ENCODE measurements at regions not wholly inside any gene's neighbourhood (a gene's known extent, or its start where the extent isn't known, plus 50 kb on each side); places are given as distances from the start of the nearest gene placed in this dataset.
"Not testable (repeated sequence)": the region's sequence is repeated elsewhere in the genome, so short reads cannot be mapped to it uniquely, and the experiment has no call there.

DNA sequence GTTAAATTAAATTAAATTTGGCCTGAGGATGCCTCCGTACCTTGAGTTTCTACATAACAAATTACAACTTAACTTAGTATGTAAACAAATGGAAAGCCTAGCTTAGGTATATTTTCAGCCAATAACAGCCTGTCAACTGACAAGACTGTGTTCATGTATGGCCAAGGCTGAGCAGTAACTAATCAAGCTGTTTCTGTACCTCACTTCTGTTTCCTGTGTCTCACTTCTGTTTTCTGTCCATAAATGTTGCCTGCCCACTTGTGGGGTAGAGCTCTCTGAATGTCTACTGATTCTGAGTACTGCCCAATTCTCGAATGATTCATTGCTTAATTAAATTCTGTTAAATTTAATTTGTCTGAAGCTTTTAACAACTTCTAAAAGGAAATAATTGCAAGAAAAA is 445.2 kb downstream of the PCDH11X start:
- no peaks in the 10 kb centered on the region for H3K9me3 ChIP-seq (ENCODE audit: control insufficient read depth, insufficient read depth, low read length)
- H3K9ac ChIP-seq (ENCODE audit: low read depth, low read length) = no peak overlapping the region
- no peak overlapping the region for H3K27ac ChIP-seq (ENCODE audit: low read depth, low read length)
- H3K27me3 ChIP-seq (ENCODE audit: control insufficient read depth, insufficient read depth, low read length) = no peaks in the 10 kb centered on the region
- no peaks in the 10 kb centered on the region for H3K36me3 ChIP-seq (ENCODE audit: control insufficient read depth, insufficient read depth, low read length)
- peaks cover 11% of the 10 kb centered on the region; the same call in 1 of the 2 replicates for H3K4me1 ChIP-seq (ENCODE audit: control insufficient read depth, insufficient read depth, low read length)
- H3K4me3 ChIP-seq (ENCODE audit: low read depth, low read length) = no peak overlapping the region

DNA sequence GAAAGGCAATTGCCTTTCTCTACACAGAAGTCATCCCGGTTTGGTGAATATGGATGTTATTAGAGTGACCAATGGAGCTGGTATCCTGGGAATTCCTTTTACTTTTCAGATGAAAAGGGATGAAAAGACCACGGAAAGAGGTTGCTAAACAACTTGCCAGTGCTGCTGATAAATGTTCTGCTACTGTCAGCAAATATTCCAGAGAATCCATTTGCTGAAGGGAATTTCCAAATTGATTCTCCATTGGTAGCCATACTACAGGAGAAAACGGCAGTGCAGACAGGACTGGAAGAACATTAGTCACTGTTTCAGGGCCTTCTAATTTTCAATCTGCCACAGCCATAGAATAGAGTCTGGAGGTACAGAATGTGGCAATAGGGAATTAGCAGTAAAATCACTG is 451.5 kb downstream of the PCDH11X start:
- H3K27me3 ChIP-seq (ENCODE audit: control insufficient read depth, insufficient read depth, low read length) = no peaks in the 10 kb centered on the region

DNA sequence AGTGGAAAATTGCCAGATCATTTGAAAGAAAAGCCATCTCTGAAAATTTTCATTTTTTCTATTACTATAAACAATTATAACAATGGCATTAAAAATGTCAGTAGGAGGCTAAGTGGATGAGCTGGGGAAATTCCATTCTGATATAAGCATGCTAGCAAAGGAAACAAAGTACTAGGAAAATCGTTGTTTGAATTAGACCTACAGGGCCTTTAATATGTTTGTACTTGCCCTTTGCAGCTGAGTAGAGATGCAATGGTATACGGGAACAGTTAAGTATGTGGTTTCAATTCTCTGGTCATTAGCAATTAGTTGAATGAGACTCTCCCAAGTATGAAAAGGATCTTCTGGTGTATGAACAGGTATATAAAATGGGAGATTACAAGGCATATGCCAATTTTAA is 452.2 kb downstream of the PCDH11X start:
- Histone ChIP-seq H3K4me3 (ENCODE audit: low read depth, low read length) (no peak overlapping the region), H3K27me3 (ENCODE audit: control insufficient read depth, insufficient read depth, low read length) (no peaks in the 10 kb centered on the region), H3K36me3 (ENCODE audit: control insufficient read depth, insufficient read depth, low read length) (no peaks in the 10 kb centered on the region), H3K27ac (ENCODE audit: low read depth, low read length) (no peak overlapping the region), H3K9me3 (ENCODE audit: control insufficient read depth, insufficient read depth, low read length) (no peaks in the 10 kb centered on the region), H3K9ac (ENCODE audit: low read depth, low read length) (no peak overlapping the region), H3K4me1 (ENCODE audit: control insufficient read depth, insufficient read depth, low read length) (peaks cover 22% of the 10 kb centered on the region)

More for the DNA sequence above, 451.5 kb downstream of the PCDH11X start:
- Histone ChIP-seq H3K4me3 (ENCODE audit: low read depth, low read length) (no peak overlapping the region), H3K4me1 (ENCODE audit: control insufficient read depth, insufficient read depth, low read length) (peaks cover 27% of the 10 kb centered on the region), H3K9me3 (ENCODE audit: control insufficient read depth, insufficient read depth, low read length) (no peaks in the 10 kb centered on the region), H3K9ac (ENCODE audit: low read depth, low read length) (no peak overlapping the region), H3K27ac (ENCODE audit: low read depth, low read length) (peak overlapping the region; percentile 33), H3K36me3 (ENCODE audit: control insufficient read depth, insufficient read depth, low read length) (no peaks in the 10 kb centered on the region)

DNA sequence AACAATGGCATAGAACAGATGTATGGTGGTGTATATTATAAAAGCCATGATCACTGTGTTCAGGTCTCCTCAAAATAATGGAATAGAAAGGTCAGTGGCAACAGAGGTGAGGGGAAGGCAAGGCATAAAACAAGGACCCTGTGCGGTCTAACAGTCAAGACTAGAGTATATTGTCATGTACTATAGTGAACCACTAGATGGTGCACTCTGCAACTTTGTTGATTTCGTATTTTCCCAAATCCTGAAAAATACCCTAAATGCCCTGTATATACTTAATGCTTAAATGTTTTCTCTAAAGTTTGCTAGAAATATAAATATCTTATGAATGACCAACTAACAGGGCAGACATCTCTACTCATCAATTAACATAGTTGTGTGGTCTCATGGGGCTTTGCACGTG is 453.0 kb downstream of the PCDH11X start:
- no peak overlapping the region for H3K4me3 ChIP-seq (ENCODE audit: low read depth, low read length)
- H3K4me1 ChIP-seq (ENCODE audit: control insufficient read depth, insufficient read depth, low read length) = peaks cover 16% of the 10 kb centered on the region
- H3K9me3 ChIP-seq (ENCODE audit: control insufficient read depth, insufficient read depth, low read length) = no peaks in the 10 kb centered on the region; the same call in 1 of the 2 replicates
- no peaks in the 10 kb centered on the region for H3K27me3 ChIP-seq (ENCODE audit: control insufficient read depth, insufficient read depth, low read length)
- H3K27ac ChIP-seq (ENCODE audit: low read depth, low read length) = no peak overlapping the region
- no peaks in the 10 kb centered on the region for H3K36me3 ChIP-seq (ENCODE audit: control insufficient read depth, insufficient read depth, low read length)
- H3K9ac ChIP-seq (ENCODE audit: low read depth, low read length) = no peak overlapping the region

DNA sequence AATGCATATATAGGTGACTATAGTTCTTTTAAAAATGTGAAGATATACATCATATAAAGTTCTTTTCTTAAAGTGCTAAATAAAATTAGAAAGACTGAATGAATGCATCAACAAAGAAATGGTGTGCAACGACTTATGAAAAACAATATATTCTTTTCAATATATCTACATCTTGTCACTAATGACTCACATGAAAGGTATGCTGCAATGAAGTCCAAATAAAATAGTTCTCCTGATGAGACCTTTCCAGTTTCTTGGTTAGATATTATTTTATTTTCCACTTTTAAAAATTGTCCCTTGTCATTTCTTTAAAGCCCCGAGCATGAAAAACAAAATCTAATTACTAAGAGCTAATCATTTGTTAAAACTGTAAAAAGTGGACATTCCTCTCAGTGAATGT is 462.1 kb downstream of the PCDH11X start:
- no peak overlapping the region for H3K4me3 ChIP-seq (ENCODE audit: low read depth, low read length)
- H3K9ac ChIP-seq (ENCODE audit: low read depth, low read length) = no peak overlapping the region
- H3K27ac ChIP-seq (ENCODE audit: low read depth, low read length) = no peak overlapping the region
- H3K36me3 ChIP-seq (ENCODE audit: control insufficient read depth, insufficient read depth, low read length) = no peaks in the 10 kb centered on the region
- H3K4me1 ChIP-seq (ENCODE audit: control insufficient read depth, insufficient read depth, low read length) = no peaks in the 10 kb centered on the region
- H3K27me3 ChIP-seq (ENCODE audit: control insufficient read depth, insufficient read depth, low read length) = no peaks in the 10 kb centered on the region
- no peaks in the 10 kb centered on the region; the same call in 1 of the 2 replicates for H3K9me3 ChIP-seq (ENCODE audit: control insufficient read depth, insufficient read depth, low read length)

DNA sequence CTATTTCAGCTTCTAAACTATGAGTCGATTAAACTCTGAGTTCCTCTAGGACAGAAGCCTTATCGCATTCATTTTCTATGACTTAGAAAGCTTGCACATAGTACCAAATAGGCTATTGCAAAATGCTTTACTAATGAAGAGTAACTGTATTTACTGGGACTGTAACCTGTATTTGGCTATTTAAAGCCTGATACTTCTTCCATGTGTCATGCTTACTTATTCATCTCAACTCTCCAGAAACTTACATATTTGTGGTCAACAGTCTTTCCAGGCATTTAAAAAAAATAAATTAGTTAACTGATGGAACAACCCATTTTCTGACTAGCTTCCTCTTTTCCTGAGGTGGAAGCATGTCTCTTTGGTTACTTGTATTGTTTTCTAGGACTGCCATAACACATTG is 467.9 kb downstream of the PCDH11X start:
- H3K36me3 ChIP-seq (ENCODE audit: control insufficient read depth, insufficient read depth, low read length) = no peaks in the 10 kb centered on the region
- no peaks in the 10 kb centered on the region for H3K9me3 ChIP-seq (ENCODE audit: control insufficient read depth, insufficient read depth, low read length)
- no peak overlapping the region for H3K27ac ChIP-seq (ENCODE audit: low read depth, low read length)
- H3K4me1 ChIP-seq (ENCODE audit: control insufficient read depth, insufficient read depth, low read length) = no peaks in the 10 kb centered on the region
- no peak overlapping the region for H3K9ac ChIP-seq (ENCODE audit: low read depth, low read length)
- H3K27me3 ChIP-seq (ENCODE audit: control insufficient read depth, insufficient read depth, low read length) = no peaks in the 10 kb centered on the region
- H3K4me3 ChIP-seq (ENCODE audit: low read depth, low read length) = no peak overlapping the region

DNA sequence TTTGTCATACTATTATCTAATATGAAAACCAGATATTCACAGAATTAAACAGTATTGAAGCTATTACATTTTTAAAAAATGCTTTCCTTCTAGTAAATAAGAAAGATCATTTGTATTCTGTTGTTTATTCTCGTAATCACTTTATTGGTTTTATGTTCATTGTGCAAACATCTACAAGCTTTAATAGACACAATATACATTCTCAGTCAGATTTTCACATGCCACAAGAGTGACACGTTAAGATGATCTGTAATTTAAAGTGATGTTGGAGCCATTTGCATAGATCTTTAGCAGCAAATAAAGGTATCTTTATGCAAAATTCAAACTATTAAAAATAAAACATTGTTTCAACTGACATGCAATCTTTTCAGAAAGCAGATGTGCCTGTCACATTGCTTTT is 469.9 kb downstream of the PCDH11X start:
- peaks cover 2% of the 10 kb centered on the region; the same call in 1 of the 2 replicates for H3K9me3 ChIP-seq (ENCODE audit: control insufficient read depth, insufficient read depth, low read length)
- H3K9ac ChIP-seq (ENCODE audit: low read depth, low read length) = no peak overlapping the region

DNA sequence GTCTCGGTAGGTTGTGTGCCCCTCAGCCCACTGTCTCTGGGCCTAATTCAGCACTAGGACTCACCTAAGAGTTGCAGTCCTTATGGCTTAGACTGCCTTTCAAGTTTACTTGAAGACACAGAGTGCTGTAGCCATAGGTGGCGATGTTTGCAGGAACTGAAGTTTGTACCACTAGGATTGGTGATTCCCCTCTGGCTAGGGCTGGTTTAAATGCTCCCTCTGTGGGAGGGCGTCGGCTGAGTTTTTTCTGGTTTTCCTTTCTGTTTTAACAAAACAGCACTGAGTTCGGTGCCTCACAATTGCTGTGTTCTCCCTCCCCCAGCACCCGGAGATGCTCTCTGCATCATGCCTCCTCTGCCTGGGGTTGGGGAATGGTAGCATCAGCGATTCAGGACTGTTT is 480.9 kb downstream of the PCDH11X start:
- Histone ChIP-seq H3K27me3 (ENCODE audit: control insufficient read depth, insufficient read depth, low read length) (no peaks in the 10 kb centered on the region), H3K9me3 (ENCODE audit: control insufficient read depth, insufficient read depth, low read length) (peaks cover 39% of the 10 kb centered on the region), H3K27ac (ENCODE audit: low read depth, low read length) (no peak overlapping the region), H3K4me1 (ENCODE audit: control insufficient read depth, insufficient read depth, low read length) (peaks cover 5% of the 10 kb centered on the region; the same call in 1 of the 2 replicates), H3K36me3 (ENCODE audit: control insufficient read depth, insufficient read depth, low read length) (peaks cover 4% of the 10 kb centered on the region; the same call in 1 of the 2 replicates), H3K9ac (ENCODE audit: low read depth, low read length) (no peak overlapping the region), H3K4me3 (ENCODE audit: low read depth, low read length) (no peak overlapping the region)

More for the DNA sequence above, 469.9 kb downstream of the PCDH11X start:
- Histone ChIP-seq H3K27me3 (ENCODE audit: control insufficient read depth, insufficient read depth, low read length) (no peaks in the 10 kb centered on the region), H3K4me1 (ENCODE audit: control insufficient read depth, insufficient read depth, low read length) (no peaks in the 10 kb centered on the region), H3K27ac (ENCODE audit: low read depth, low read length) (no peak overlapping the region), H3K4me3 (ENCODE audit: low read depth, low read length) (no peak overlapping the region), H3K36me3 (ENCODE audit: control insufficient read depth, insufficient read depth, low read length) (no peaks in the 10 kb centered on the region)

DNA sequence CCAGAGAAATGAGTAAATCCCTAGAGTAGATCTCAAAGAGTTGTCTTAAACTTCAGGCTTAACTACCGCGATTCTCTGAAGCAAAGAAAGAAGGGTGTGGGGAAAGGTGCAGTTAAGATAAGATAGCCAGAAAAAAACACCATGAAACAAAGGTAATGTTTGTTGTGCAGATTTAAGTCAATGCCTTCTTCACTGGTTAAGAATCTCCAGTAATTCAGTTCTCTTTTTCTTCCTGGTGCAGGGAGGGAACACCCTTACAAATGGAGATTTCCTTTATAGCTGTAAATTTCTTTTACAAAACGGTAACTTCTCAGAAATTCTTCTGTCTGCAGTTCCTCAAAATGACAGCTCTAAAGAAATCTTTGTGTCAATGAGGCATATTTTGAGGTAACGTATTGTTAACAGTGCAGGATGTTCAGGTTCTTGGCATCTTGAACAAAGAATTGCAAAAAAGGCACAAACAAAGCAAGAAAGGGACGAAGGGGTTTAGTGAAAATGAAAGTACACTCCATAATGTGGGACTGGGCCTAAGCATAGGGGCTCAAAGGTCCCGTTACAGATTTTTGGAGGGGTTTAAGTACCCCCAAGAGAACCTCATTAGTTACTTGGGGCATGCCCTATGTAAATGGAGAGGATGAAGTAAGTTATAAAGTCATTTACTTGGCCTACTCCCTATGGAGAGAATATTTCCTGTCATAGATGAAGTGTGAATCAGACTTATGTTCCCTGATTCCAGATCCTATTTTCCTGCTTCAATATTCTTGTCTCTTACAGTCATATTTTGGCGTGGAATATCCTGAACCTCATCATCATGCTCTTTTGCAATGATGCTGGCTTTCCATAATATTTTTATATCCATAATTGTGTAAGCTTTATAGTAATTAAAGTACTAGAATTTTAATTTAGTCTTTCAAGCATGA is 492.0 kb downstream of the PCDH11X start:
- peak overlapping the region; percentile 96 for H3K27ac ChIP-seq (ENCODE audit: low read depth, low read length)

DNA sequence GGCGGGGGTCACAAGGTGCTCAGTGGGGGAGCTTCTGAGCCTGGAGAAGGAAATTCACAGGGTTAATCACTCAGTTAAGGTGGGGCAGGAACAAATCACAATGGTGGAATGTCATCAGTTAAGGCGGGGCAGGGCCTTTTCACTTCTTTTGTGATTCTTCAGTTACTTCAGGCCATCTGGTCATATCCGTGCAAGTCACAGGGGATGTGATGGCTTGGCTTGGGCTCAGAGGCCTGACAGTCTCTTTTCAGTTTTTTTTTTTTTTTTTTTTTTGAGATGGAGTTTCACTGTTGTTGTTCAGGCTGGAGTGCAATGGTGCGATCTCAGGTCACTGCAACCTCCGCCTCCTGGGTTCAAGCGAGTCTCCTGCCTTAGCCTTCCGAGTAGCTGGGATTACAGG is 499.4 kb downstream of the PCDH11X start:
- not testable (repeated sequence) for H3K4me1 ChIP-seq (ENCODE audit: control insufficient read depth, insufficient read depth, low read length); H3K4me3 ChIP-seq (ENCODE audit: low read depth, low read length); H3K27me3 ChIP-seq (ENCODE audit: control insufficient read depth, insufficient read depth, low read length); H3K36me3 ChIP-seq (ENCODE audit: control insufficient read depth, insufficient read depth, low read length); H3K9ac ChIP-seq (ENCODE audit: low read depth, low read length); H3K27ac ChIP-seq (ENCODE audit: low read depth, low read length)
- H3K9me3 ChIP-seq (ENCODE audit: control insufficient read depth, insufficient read depth, low read length) = peaks cover 11% of the 10 kb centered on the region

More for the DNA sequence above, 492.0 kb downstream of the PCDH11X start:
- no peaks in the 10 kb centered on the region for H3K36me3 ChIP-seq (ENCODE audit: control insufficient read depth, insufficient read depth, low read length)
- peak overlapping the region; percentile 38 for H3K4me3 ChIP-seq (ENCODE audit: low read depth, low read length)
- H3K4me1 ChIP-seq (ENCODE audit: control insufficient read depth, insufficient read depth, low read length) = peaks cover 41% of the 10 kb centered on the region
- H3K9me3 ChIP-seq (ENCODE audit: control insufficient read depth, insufficient read depth, low read length) = no peaks in the 10 kb centered on the region
- H3K27me3 ChIP-seq (ENCODE audit: control insufficient read depth, insufficient read depth, low read length) = no peaks in the 10 kb centered on the region
- H3K9ac ChIP-seq (ENCODE audit: low read depth, low read length) = peak overlapping the region; percentile 56

DNA sequence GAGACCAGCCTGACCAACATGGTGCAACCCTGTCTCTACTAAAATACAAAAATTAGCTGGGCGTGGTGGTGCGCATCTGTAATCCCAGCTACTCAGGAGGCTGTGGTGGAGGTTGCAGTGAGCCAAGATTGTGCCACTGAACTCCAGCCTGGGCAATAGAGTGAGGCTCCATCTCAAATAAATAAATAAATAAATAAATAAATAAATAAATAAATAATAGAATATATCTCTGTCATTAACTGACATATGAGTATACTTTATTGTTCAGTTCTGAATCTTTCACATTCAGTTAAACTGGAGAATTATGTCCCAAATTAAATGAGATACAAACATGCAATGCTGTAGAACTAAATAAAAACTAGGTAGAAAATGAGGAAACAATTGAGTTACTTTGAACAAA is 501.2 kb downstream of the PCDH11X start:
- H3K9ac ChIP-seq (ENCODE audit: low read depth, low read length); H3K4me1 ChIP-seq (ENCODE audit: control insufficient read depth, insufficient read depth, low read length); H3K4me3 ChIP-seq (ENCODE audit: low read depth, low read length); H3K27ac ChIP-seq (ENCODE audit: low read depth, low read length); H3K36me3 ChIP-seq (ENCODE audit: control insufficient read depth, insufficient read depth, low read length); H3K27me3 ChIP-seq (ENCODE audit: control insufficient read depth, insufficient read depth, low read length): not testable (repeated sequence)
- peaks cover 11% of the 10 kb centered on the region for H3K9me3 ChIP-seq (ENCODE audit: control insufficient read depth, insufficient read depth, low read length)
